Aorta (tissue), 5 donors: ENCODE measurements at regions not wholly inside any gene's neighbourhood (a gene's known extent, or its start where the extent isn't known, plus 50 kb on each side); places are given as distances from the start of the nearest gene placed in this dataset.

Experiments used
- ATAC-seq: fragments of 200-7000 bp; cut with Tn5 transposase; one replicate; pipeline ENCODE4 v1.9.1; 2022; ENCODE audit warnings: moderate library complexity; ENCODE audit not compliant: low FRiP score
- DNase-seq, 2 donors: peaks; one replicate each; pipeline ENCODE4 v3.0.0-alpha.2; 2020
- H3K27ac ChIP-seq, 2 donors: one replicate each; pipeline ENCODE4 v1.5.1; 2013; ENCODE audit warnings: low read length in 2 of 2, mild to moderate bottlenecking in 2 of 2, moderate library complexity in 2 of 2, control low read depth in 1 of 2, inconsistent platforms in 1 of 2, low read depth in 1 of 2
- H3K27me3 ChIP-seq, 2 donors: one replicate each; pipeline ENCODE4 v1.6.1; 2013; ENCODE audit warnings: control low read depth in 1 of 2, low read length in 1 of 2, mild to moderate bottlenecking in 1 of 2, moderate library complexity in 1 of 2; ENCODE audit not compliant: insufficient read depth in 2 of 2, control insufficient read depth in 1 of 2
- H3K36me3 ChIP-seq, 2 donors: one replicate each; pipeline ENCODE4 v1.6.1; 2013; ENCODE audit warnings: control low read depth in 1 of 2, low read length in 1 of 2, mild to moderate bottlenecking in 1 of 2; ENCODE audit not compliant: insufficient read depth in 2 of 2, control insufficient read depth in 1 of 2
- H3K4me1 ChIP-seq, 2 donors: one replicate each; pipeline ENCODE4 v1.6.1; 2013; ENCODE audit warnings: low read length in 2 of 2, control low read depth in 1 of 2, mild to moderate bottlenecking in 1 of 2, moderate library complexity in 1 of 2; ENCODE audit not compliant: insufficient read depth in 2 of 2, control insufficient read depth in 1 of 2
- H3K4me3 ChIP-seq, 2 donors: one replicate each; pipeline ENCODE4 v1.5.1; 2013; ENCODE audit warnings: low read length in 2 of 2, control low read depth in 1 of 2, mild to moderate bottlenecking in 1 of 2
- H3K9me3 ChIP-seq: one replicate; pipeline ENCODE4 v1.6.1; 2013; ENCODE audit warnings: mild to moderate bottlenecking, low read length; ENCODE audit not compliant: control insufficient read depth
- WGBS, 2 donors: extraction: QIAGEN DNeasy Blood & Tissue Kit; methylation state at CpG; one replicate each; pipeline ENCODE4 v1.1.7; 2013; 5-methylcytosine and 5-hydroxymethylcytosine counted together
- intact Hi-C, 2 donors: fragments of 100-400 bp; cut with DNase I; formaldehyde crosslinking; loops; one replicate each; pipeline versions ENCODE4 v1.14.2 to v1.15.0; 2022
- donor health status: healthy with polysubstance abuse.
- donor health status: Bipolar disorder and iron deficiency.
- donor health status: DM: no; HTN: no; CAD: no.
- donor health status: DM: no; HTN: no; CAD: no.
- donor health status: DM: yes; HTN: yes; CAD: no.

DNA sequence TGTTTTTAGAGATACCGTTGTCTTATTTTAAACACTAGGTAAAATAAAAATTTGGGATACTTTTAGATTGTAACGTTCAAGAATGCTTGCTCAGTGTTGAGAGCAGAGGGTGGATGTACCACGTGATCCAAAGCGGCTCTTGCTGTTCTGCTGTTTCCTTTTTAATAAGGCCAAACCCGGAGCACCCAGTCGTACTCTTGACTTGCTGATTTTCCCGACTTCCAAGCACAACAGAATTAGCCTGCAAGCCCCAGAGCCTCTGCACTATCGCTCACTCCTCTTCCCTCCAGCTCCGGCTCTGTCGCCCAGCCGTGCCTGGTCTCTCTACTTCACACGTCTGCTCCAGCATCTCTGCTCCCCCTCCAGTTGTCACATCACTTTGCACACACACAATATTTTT lies 77.3 kb downstream of the EMP1 start:
- ATAC-seq, result no peak
- intact Hi-C loops, result no loop called here
- Histone ChIP-seq H3K27me3 (no peaks in the 10 kb centered on the region), H3K9me3 (no peaks in the 10 kb centered on the region), H3K36me3 (no peaks in the 10 kb centered on the region), H3K27ac (no peak overlapping the region), H3K4me3 (no peak overlapping the region), H3K4me1 (no peaks in the 10 kb centered on the region)
- 33 to 42% methylated on average over 12 of the region's 12 CpGs for WGBS, 2 donors
- no peak for DNase-seq

DNA sequence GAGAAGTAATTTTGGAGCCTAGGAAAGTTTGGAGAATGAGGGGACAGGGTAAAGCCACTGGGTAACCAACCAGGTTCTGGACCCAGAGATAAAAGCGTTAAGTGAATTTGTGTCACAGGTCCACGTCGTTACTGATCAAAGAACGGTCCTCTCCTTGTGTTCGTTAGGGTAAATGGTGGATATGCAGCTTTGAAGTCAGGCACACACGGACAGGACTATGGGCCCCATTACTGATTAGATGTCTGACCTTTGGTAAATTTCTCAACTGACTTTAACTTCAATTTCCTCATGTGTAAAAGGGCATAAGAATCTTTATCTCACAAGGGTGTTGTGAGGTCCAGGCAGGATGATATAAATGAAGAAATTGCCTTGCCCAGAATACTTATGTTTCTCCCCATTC lies 76.6 kb downstream of the EMP1 start:
- Histone ChIP-seq H3K4me3 (no peak overlapping the region), H3K36me3 (no peaks in the 10 kb centered on the region), H3K27me3 (no peaks in the 10 kb centered on the region), H3K27ac (no peak overlapping the region), H3K4me1 (no peaks in the 10 kb centered on the region), H3K9me3 (no peaks in the 10 kb centered on the region)
- 83 to 86% methylated on average over 6 of the region's 6 CpGs for WGBS, 2 donors
- no peak for ATAC-seq
- DNase-seq, result no peak
- intact Hi-C loops, result no loop called here

DNA sequence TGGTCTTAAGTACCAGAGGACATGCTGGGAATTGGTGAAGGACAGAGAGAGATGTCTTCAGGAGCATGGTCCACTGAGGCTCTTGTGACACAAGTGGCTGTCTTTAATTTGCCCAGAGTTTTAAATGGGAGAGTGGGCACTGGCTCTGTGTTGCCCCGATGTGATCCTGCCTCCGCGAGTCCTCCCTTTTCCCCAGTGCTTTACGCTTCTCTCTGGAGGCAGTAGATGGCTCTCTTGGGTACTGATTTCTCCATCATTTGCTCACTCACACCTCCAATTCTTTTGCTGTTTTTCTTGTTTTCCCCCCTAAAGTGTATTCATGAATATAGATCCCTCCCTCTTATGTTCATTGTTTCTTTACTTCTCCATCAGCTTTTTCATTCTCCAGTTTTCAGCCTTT lies 74.3 kb downstream of the EMP1 start:
- WGBS, 2 donors, result 78 to 85% methylated on average over 4 of the region's 4 CpGs
- Histone ChIP-seq H3K27ac (no peak overlapping the region), H3K9me3 (no peaks in the 10 kb centered on the region), H3K36me3 (no peaks in the 10 kb centered on the region), H3K27me3 (peaks cover 0 to 1% of the 10 kb centered on the region in 2 donors), H3K4me3 (no peak overlapping the region), H3K4me1 (no peaks in the 10 kb centered on the region)
- intact Hi-C loops, result no loop called here
- no peak for ATAC-seq
- DNase-seq, result no peak
